ENCODE measurements at regions not wholly inside any gene's neighbourhood (a gene's known extent, or its start where the extent isn't known, plus 50 kb on each side); places are given as distances from the start of the nearest gene placed in this dataset.

DNA sequence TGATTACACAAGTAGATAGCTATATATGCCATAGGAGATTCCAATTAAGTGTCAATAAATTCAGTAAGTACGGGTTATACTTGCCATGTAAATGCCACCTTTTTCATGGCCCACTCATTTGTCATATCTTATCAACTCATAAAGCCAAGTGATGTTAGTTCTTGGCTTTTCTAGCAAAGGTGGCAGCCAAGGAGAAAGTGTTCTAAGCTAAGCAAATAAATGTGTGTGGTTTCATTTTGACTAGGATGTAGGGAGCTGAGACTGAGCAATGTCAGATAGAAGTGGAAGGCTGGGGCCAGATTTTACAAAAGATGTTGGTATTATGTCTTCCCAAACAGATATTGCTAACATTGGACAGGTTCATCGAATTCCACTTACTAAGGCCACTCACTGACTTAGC is 952.0 kb downstream of the SLC4A3 start:
- Histone ChIP-seq H3K4me3 (no peak overlapping the region), H3K27ac (no peak overlapping the region)
- no peak for DNase-seq (ENCODE audit: low spot score)
- TF ChIP-seq, protein P1, sequence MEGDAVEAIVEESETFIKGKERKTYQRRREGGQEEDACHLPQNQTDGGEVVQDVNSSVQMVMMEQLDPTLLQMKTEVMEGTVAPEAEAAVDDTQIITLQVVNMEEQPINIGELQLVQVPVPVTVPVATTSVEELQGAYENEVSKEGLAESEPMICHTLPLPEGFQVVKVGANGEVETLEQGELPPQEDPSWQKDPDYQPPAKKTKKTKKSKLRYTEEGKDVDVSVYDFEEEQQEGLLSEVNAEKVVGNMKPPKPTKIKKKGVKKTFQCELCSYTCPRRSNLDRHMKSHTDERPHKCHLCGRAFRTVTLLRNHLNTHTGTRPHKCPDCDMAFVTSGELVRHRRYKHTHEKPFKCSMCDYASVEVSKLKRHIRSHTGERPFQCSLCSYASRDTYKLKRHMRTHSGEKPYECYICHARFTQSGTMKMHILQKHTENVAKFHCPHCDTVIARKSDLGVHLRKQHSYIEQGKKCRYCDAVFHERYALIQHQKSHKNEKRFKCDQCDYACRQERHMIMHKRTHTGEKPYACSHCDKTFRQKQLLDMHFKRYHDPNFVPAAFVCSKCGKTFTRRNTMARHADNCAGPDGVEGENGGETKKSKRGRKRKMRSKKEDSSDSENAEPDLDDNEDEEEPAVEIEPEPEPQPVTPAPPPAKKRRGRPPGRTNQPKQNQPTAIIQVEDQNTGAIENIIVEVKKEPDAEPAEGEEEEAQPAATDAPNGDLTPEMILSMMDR (IDR thresholded peaks at IDR 0.05): no peak

DNA sequence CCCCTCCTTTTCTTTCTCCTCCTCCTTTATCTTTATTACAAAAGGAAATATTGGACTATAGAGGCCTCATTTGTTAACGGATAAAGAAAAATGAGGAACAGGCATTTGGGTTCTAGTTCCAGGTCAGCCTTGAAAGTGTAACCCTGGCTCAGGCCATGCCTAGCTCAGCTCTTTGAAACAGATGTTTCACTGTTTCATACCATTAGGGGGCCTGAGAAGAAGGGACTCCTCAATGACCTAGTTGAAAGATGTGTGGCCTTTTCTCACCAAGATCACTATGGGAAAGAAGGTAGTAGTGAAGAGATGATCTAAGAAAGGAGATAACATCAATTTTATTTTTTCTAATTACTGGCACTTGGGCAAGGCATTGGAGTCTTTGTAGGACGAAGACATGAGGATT is 952.7 kb downstream of the SLC4A3 start:
- no peak for DNase-seq (ENCODE audit: low spot score)
- Histone ChIP-seq H3K4me3 (no peak overlapping the region), H3K27ac (no peak overlapping the region)
- TF ChIP-seq, protein P1 (IDR thresholded peaks at IDR 0.05): no peak

GRCh38 chr2:220583725-220584124 is 956.3 kb downstream of the SLC4A3 start:
- no peak for DNase-seq (ENCODE audit: low spot score)
- H3K4me3 ChIP-seq: no peak overlapping the region
- H3K27ac ChIP-seq: no peak overlapping the region
- TF ChIP-seq, protein P1 (IDR thresholded peaks at IDR 0.05): no peak

- Histone ChIP-seq H3K4me3 (no peak overlapping the region), H3K27ac (no peak overlapping the region)
- TF ChIP-seq, protein P1 (IDR thresholded peaks at IDR 0.05): no peak
- DNase-seq (ENCODE audit: low spot score): no peak
Measured at GRCh38 chr2:220585241-220585640, 957.8 kb downstream of the SLC4A3 start.

DNA sequence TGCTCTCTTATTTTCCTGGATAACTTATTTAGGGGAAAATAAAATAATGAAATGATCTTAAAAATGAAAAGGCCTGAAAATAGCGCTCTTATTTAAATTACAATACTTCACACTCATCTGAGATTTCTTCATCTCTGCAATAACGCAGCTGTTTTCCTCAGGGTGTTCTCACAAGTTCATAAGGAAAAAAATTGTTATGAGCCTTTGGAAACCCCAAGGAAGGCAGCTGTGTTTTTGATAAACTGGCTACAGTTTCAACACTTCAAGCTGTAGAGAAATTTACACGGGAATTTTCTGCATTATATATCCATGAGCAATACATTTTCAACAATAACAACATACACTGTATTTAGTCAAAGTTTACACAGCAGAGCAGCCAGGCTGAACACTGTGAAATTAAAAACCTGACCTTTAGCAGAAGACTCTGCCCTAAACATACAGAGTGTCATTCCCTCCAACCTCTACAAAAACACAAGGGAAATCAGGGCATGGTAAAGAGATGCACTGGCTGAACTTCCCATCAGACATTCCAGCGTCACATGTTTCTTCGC is 959.6 kb downstream of the SLC4A3 start:
- no peak for DNase-seq (ENCODE audit: low spot score)
- no peak overlapping the region for H3K27ac ChIP-seq
- TF ChIP-seq, protein P1 (IDR thresholded peaks at IDR 0.05): no peak
- no peak overlapping the region for H3K4me3 ChIP-seq

DNA sequence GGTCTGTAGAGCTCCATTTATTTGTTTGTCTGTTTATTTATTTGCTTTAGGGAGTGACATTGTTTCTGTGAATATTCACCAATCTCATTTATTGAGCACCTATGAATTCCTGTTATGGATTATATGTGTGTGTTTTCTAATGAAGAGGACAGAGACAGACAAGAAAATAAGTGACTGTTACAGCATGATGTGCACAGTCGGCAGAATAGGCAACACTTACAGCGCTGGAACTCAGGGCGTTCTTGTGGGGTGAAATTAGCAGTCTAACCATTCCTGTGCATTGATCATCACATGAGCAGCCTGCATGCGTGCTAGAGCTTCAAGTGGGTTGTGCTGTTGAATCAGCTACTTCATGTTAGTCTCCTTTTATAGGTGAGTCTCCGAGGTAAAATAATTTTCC is 960.7 kb downstream of the SLC4A3 start:
- TF ChIP-seq, protein P1 (IDR thresholded peaks at IDR 0.05): no peak
- no peak overlapping the region for H3K4me3 ChIP-seq
- no peak overlapping the region for H3K27ac ChIP-seq
- DNase-seq (ENCODE audit: low spot score): no peak

GRCh38 chr2:220590476-220590875 is 963.0 kb downstream of the SLC4A3 start:
- no peak overlapping the region for H3K27ac ChIP-seq
- DNase-seq (ENCODE audit: low spot score): no peak
- TF ChIP-seq, protein P1 (IDR thresholded peaks at IDR 0.05): no peak
- H3K4me3 ChIP-seq: no peak overlapping the region
